H9 (cell line): ENCODE measurements at regions not wholly inside any gene's neighbourhood (a gene's known extent, or its start where the extent isn't known, plus 50 kb on each side); places are given as distances from the start of the nearest gene placed in this dataset.

ENCODE experiments used
- DNase-seq: peaks from one replicate; pipeline ENCODE4 v3.0.0-alpha.2; 2017
- H2AFZ ChIP-seq: one replicate; pipeline ENCODE4 v1.6.1; 2013; ENCODE audit warnings: mild to moderate bottlenecking, low read length, control low read depth, moderate library complexity
- H2AK5ac ChIP-seq: 2 replicates; pipeline ENCODE4 v1.6.1; 2013; ENCODE audit warnings: low read length, control low read depth, mixed read lengths; ENCODE audit not compliant: insufficient read length
- H2BK120ac ChIP-seq: one replicate; pipeline ENCODE4 v1.6.1; 2013; ENCODE audit warnings: low read depth, mild to moderate bottlenecking, low read length, control low read depth, inconsistent platforms; ENCODE audit not compliant: poor library complexity, severe bottlenecking
- H2BK12ac ChIP-seq: 2 replicates; pipeline ENCODE4 v1.6.1; 2013; ENCODE audit warnings: low read length, control low read depth, mixed read lengths, low read depth; ENCODE audit not compliant: insufficient read length
- H2BK15ac ChIP-seq: 2 replicates; pipeline ENCODE4 v1.6.1; 2013; ENCODE audit warnings: low read depth, low read length, control low read depth
- H2BK20ac ChIP-seq: one replicate; pipeline ENCODE4 v1.6.1; 2013; ENCODE audit warnings: low read depth, mild to moderate bottlenecking, low read length, control low read depth, inconsistent platforms; ENCODE audit not compliant: poor library complexity, severe bottlenecking
- H2BK5ac ChIP-seq: 2 replicates; pipeline ENCODE4 v1.6.1; 2013; ENCODE audit warnings: low read length, control low read depth, mixed read lengths; ENCODE audit not compliant: insufficient read length
- H3K14ac ChIP-seq: 2 replicates; pipeline ENCODE4 v1.6.1; 2013; ENCODE audit warnings: low read length, control low read depth; ENCODE audit not compliant: insufficient read depth
- H3K18ac ChIP-seq: 2 replicates; pipeline ENCODE4 v1.6.1; 2013; ENCODE audit warnings: low read depth, mild to moderate bottlenecking, mixed read lengths, low read length, control low read depth; ENCODE audit not compliant: insufficient read length
- H3K23ac ChIP-seq: 2 replicates; pipeline ENCODE4 v1.6.1; 2013; ENCODE audit warnings: low read length, control low read depth, mixed read lengths, low read depth; ENCODE audit not compliant: insufficient read length
- H3K23me2 ChIP-seq: 2 replicates; pipeline ENCODE4 v1.6.1; 2013; ENCODE audit warnings: low read depth, mild to moderate bottlenecking, mixed read lengths, low read length, control low read depth; ENCODE audit not compliant: insufficient read length, poor library complexity, severe bottlenecking
- H3K27ac ChIP-seq: 2 replicates; pipeline ENCODE4 v1.5.1; 2013; ENCODE audit warnings: low read length, control low read depth, mixed read lengths, low read depth; ENCODE audit not compliant: insufficient read length
- H3K27me3 ChIP-seq: 2 replicates; pipeline ENCODE4 v1.6.1; 2013; ENCODE audit warnings: low read length, control low read depth, inconsistent platforms; ENCODE audit not compliant: insufficient read depth
- H3K4ac ChIP-seq: 2 replicates; pipeline ENCODE4 v1.6.1; 2013; ENCODE audit warnings: low read depth, mild to moderate bottlenecking, control low read depth, inconsistent platforms, low read length, moderate library complexity
- H3K4me1 ChIP-seq: 2 replicates; pipeline ENCODE4 v1.6.1; 2013; ENCODE audit warnings: low read length, control low read depth, inconsistent platforms; ENCODE audit not compliant: insufficient read depth
- H3K4me2 ChIP-seq: 2 replicates; pipeline ENCODE4 v1.6.1; 2013; ENCODE audit warnings: low read length, control low read depth, mixed read lengths; ENCODE audit not compliant: insufficient read length, insufficient read depth
- H3K56ac ChIP-seq: 2 replicates; pipeline ENCODE4 v1.6.1; 2013; ENCODE audit warnings: low read depth, mild to moderate bottlenecking, mixed read lengths, low read length, control low read depth; ENCODE audit not compliant: insufficient read length
- H3K79me1 ChIP-seq: 2 replicates; pipeline ENCODE4 v1.6.1; 2013; ENCODE audit warnings: low read depth, mild to moderate bottlenecking, moderate library complexity, low read length, control low read depth, inconsistent platforms; ENCODE audit not compliant: insufficient read depth, poor library complexity, severe bottlenecking
- H3K79me2 ChIP-seq: 2 replicates; pipeline ENCODE4 v1.6.1; 2013; ENCODE audit warnings: low read length, control low read depth, inconsistent platforms; ENCODE audit not compliant: insufficient read depth
- H3K9ac ChIP-seq: 2 replicates; pipeline ENCODE4 v1.6.1; 2013; ENCODE audit warnings: low read length, control low read depth, mixed read lengths; ENCODE audit not compliant: insufficient read length; ENCODE audit errors: extremely low read depth
- H3K9me3 ChIP-seq: one replicate; pipeline ENCODE4 v1.6.1; 2013; ENCODE audit warnings: low read depth, low read length, inconsistent platforms; ENCODE audit not compliant: control insufficient read depth
- H3T11ph ChIP-seq: one replicate; pipeline ENCODE4 v1.6.1; 2013; ENCODE audit warnings: mild to moderate bottlenecking, low read length, control low read depth, inconsistent platforms
- H4K20me1 ChIP-seq: one replicate; pipeline ENCODE4 v1.6.1; 2013; ENCODE audit not compliant: control insufficient read depth, insufficient read length, insufficient read depth
- H4K5ac ChIP-seq: 2 replicates; pipeline ENCODE4 v1.6.1; 2013; ENCODE audit warnings: low read depth, mild to moderate bottlenecking, mixed read lengths, low read length, control low read depth; ENCODE audit not compliant: insufficient read length
- H4K8ac ChIP-seq: replicated peaks from 2 replicates; pipeline ENCODE4 v1.6.1; 2013; ENCODE audit warnings: low read length, control low read depth, mixed read lengths, low read depth; ENCODE audit not compliant: insufficient read length
- H4K91ac ChIP-seq: 2 replicates; pipeline ENCODE4 v1.6.1; 2013; ENCODE audit warnings: low read depth, mild to moderate bottlenecking, moderate library complexity, mixed read lengths, low read length, control low read depth; ENCODE audit not compliant: insufficient read length
- H3K27ac Mint-ChIP-seq, 3 experiments: 2 replicates in 2 of 3; 3 replicates in 1 of 3; pipeline ENCODE4 v1.8.0; 2020 to 2021; ENCODE audit warnings: mixed read lengths in 3 of 3, mild to moderate bottlenecking in 1 of 3, moderate library complexity in 1 of 3
- H3K27me3 Mint-ChIP-seq: 2 replicates; pipeline ENCODE4 v1.8.0; 2021; ENCODE audit warnings: low read depth, mild to moderate bottlenecking, moderate library complexity, mixed read lengths
- H3K36me3 Mint-ChIP-seq, 3 experiments: 2 replicates in 2 of 3; 3 replicates in 1 of 3; pipeline ENCODE4 v1.8.0; 2020 to 2021; ENCODE audit warnings: low read depth in 3 of 3, mixed read lengths in 3 of 3; ENCODE audit not compliant: insufficient read depth in 1 of 3
- H3K4me1 Mint-ChIP-seq, 2 experiments: 2 replicates each; pipeline ENCODE4 v1.8.0; 2020; ENCODE audit warnings: mixed read lengths in 2 of 2
- H3K4me3 Mint-ChIP-seq, 2 experiments: 2 replicates in 1 of 2; 3 replicates in 1 of 2; pipeline ENCODE4 v1.8.0; 2020 to 2021; ENCODE audit warnings: mild to moderate bottlenecking in 2 of 2, mixed read lengths in 2 of 2, moderate library complexity in 1 of 2
- H3K9me3 Mint-ChIP-seq, 2 experiments: 2 replicates in 1 of 2; 3 replicates in 1 of 2; pipeline ENCODE4 v1.8.0; 2020; ENCODE audit warnings: mild to moderate bottlenecking in 2 of 2, mixed read lengths in 2 of 2, moderate library complexity in 1 of 2
- WGBS: extraction: QIAGEN DNeasy Blood & Tissue Kit; methylation state at CpG from one replicate; pipeline ENCODE4 v1.1.7; 2013; ENCODE audit warnings: missing lambda C conversion rate, low lambda C conversion rate, mixed read lengths; ENCODE audit not compliant: insufficient read length; ENCODE audit errors: extremely low coverage; 5-methylcytosine and 5-hydroxymethylcytosine counted together
- TF ChIP-seq, protein P1 (sequence below): fragments of 200-600 bp; sonication (generic); conservative IDR thresholded peaks from 3 replicates; pipeline ENCODE4 v1.8.0; 2021; ENCODE audit warnings: antibody characterized with exemption, mild to moderate bottlenecking

DNA sequence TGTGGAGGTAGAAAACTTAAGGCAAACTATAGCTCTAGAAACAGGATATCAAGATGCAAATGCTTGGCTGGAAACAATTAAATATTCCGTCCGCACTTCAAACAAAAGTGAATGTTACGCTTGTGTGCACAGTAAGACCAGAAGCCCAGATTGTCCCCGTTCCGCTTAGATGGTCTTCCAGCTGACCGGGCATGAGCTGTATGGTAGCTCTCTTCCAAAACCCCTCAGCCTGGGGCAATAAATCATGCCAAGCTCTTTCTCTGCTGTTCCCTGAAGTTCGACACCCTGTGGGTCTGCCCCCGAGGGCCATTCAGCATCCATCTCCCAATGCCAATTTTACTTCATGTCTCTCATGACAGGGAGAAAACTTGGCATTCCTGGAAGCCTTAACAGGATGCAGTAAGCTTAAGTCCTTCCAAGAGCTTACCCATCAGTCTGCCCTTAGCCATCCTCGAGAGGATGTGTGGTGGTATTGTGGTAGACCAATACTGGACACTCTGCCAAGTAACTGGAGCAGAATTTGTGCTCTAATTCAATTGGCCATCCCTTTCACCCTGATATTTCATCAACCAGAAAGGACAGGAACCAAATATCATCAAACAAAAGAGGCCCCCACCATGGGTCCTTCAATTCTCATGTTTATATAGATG, 70.7 kb upstream of the RANBP6 start:
- Histone ChIP-seq H3K9me3 (no peaks in the 10 kb centered on the region), H3K27me3 (no peaks in the 10 kb centered on the region), H4K8ac (no peak overlapping the region), H2BK12ac (no peak overlapping the region), H4K20me1 (no peaks in the 10 kb centered on the region), H3K23me2 (no peaks in the 10 kb centered on the region), H3K9ac (no peak overlapping the region), H2BK120ac (no peak overlapping the region), H3T11ph (no peak overlapping the region), H3K4me1 (no peaks in the 10 kb centered on the region; the same call in 1 of the 2 replicates), H4K91ac (no peak overlapping the region), H2BK15ac (no peak overlapping the region), H3K23ac (no peak overlapping the region), H3K27ac (no peak overlapping the region), H2AFZ (no peak overlapping the region), H2AK5ac (no peak overlapping the region), H3K79me2 (no peaks in the 10 kb centered on the region), H3K14ac (no peak overlapping the region), H3K4me2 (no peak overlapping the region), H3K18ac (no peak overlapping the region), H2BK20ac (no peak overlapping the region), H3K79me1 (no peaks in the 10 kb centered on the region), H3K56ac (no peak overlapping the region), H3K4ac (no peak overlapping the region), H4K5ac (no peak overlapping the region), H2BK5ac (no peak overlapping the region)
- Mint-ChIP-seq H3K36me3 (no peaks in the 10 kb centered on the region), H3K27ac (peak overlapping the region in 1 of 3 experiments; percentile 66; a peak in 1 of 7 replicates), H3K4me3 (no peak overlapping the region), H3K27me3 (no peaks in the 10 kb centered on the region), H3K9me3 (no peaks in the 10 kb centered on the region; a peak in 1 of 5 replicates), H3K4me1 (peaks cover 10 to 13% of the 10 kb centered on the region in 2 experiments)
- TF ChIP-seq, protein P1, sequence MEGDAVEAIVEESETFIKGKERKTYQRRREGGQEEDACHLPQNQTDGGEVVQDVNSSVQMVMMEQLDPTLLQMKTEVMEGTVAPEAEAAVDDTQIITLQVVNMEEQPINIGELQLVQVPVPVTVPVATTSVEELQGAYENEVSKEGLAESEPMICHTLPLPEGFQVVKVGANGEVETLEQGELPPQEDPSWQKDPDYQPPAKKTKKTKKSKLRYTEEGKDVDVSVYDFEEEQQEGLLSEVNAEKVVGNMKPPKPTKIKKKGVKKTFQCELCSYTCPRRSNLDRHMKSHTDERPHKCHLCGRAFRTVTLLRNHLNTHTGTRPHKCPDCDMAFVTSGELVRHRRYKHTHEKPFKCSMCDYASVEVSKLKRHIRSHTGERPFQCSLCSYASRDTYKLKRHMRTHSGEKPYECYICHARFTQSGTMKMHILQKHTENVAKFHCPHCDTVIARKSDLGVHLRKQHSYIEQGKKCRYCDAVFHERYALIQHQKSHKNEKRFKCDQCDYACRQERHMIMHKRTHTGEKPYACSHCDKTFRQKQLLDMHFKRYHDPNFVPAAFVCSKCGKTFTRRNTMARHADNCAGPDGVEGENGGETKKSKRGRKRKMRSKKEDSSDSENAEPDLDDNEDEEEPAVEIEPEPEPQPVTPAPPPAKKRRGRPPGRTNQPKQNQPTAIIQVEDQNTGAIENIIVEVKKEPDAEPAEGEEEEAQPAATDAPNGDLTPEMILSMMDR, result no peak
- no CpG with 5 or more reads among the region's 9 CpGs for WGBS
- DNase-seq, result no peak
